Stimulated activated CD4-positive, alpha-beta T cell treated with anti-CD3 and anti-CD28 coated beads, Interleukin-12 subunit alpha, Interleukin-12 subunit beta, amount 100 ng/mL, for 4 hours (primary cell): ENCODE measurements at regions not wholly inside any gene's neighbourhood (a gene's known extent, or its start where the extent isn't known, plus 50 kb on each side); places are given as distances from the start of the nearest gene placed in this dataset.

ENCODE experiments used
- DNase-seq: peaks from one replicate; pipeline ENCODE4 v3.0.0-alpha.2; 2020

GRCh38 chr12:4091016-4091743 is 182.4 kb upstream of the CCND2 start:
- DNase-seq, result no peak

- no peak for DNase-seq
Measured at GRCh38 chr12:4089956-4090355, 183.6 kb upstream of the CCND2 start.

GRCh38 chr12:4089121-4089606 is 184.4 kb upstream of the CCND2 start:
- no peak for DNase-seq

GRCh38 chr12:4088451-4088850 is 185.1 kb upstream of the CCND2 start:
- DNase-seq, result no peak

GRCh38 chr12:4086481-4086880 is 187.1 kb upstream of the CCND2 start:
- DNase-seq, result no peak

GRCh38 chr12:4084573-4084972 is 189.0 kb upstream of the CCND2 start:
- no peak for DNase-seq

- no peak for DNase-seq
Measured at GRCh38 chr12:4082809-4083403, 190.7 kb upstream of the CCND2 start.

GRCh38 chr12:4080213-4080612 is 193.3 kb upstream of the CCND2 start:
- no peak for DNase-seq

- no peak for DNase-seq
Measured at GRCh38 chr12:4074129-4074528, 199.4 kb upstream of the CCND2 start.

- no peak for DNase-seq
Measured at GRCh38 chr12:4069670-4070010, 196.4 kb upstream of the PARP11 start.

GRCh38 chr12:4068981-4069669 is 195.9 kb upstream of the PARP11 start:
- no peak for DNase-seq

GRCh38 chr12:4064008-4064407 is 190.8 kb upstream of the PARP11 start:
- no peak for DNase-seq

- no peak for DNase-seq
Measured at GRCh38 chr12:4059898-4060568, 186.8 kb upstream of the PARP11 start.

GRCh38 chr12:4056910-4057845 is 184.0 kb upstream of the PARP11 start:
- DNase-seq, result no peak

- DNase-seq, result no peak
Measured at GRCh38 chr12:4054630-4055029, 181.4 kb upstream of the PARP11 start.

- no peak for DNase-seq
Measured at GRCh38 chr12:4052691-4053090, 179.5 kb upstream of the PARP11 start.

- no peak for DNase-seq
Measured at GRCh38 chr12:4051596-4051995, 178.4 kb upstream of the PARP11 start.

GRCh38 chr12:4050340-4050739 is 177.1 kb upstream of the PARP11 start:
- no peak for DNase-seq

GRCh38 chr12:4049298-4050080 is 176.3 kb upstream of the PARP11 start:
- no peak for DNase-seq

GRCh38 chr12:4047421-4047820 is 174.2 kb upstream of the PARP11 start:
- DNase-seq, result no peak

- DNase-seq, result no peak
Measured at GRCh38 chr12:4046495-4046840, 173.3 kb upstream of the PARP11 start.
